ENCODE measurements at regions not wholly inside any gene's neighbourhood (a gene's known extent, or its start where the extent isn't known, plus 50 kb on each side); places are given as distances from the start of the nearest gene placed in this dataset.

- TF ChIP-seq, protein P1, sequence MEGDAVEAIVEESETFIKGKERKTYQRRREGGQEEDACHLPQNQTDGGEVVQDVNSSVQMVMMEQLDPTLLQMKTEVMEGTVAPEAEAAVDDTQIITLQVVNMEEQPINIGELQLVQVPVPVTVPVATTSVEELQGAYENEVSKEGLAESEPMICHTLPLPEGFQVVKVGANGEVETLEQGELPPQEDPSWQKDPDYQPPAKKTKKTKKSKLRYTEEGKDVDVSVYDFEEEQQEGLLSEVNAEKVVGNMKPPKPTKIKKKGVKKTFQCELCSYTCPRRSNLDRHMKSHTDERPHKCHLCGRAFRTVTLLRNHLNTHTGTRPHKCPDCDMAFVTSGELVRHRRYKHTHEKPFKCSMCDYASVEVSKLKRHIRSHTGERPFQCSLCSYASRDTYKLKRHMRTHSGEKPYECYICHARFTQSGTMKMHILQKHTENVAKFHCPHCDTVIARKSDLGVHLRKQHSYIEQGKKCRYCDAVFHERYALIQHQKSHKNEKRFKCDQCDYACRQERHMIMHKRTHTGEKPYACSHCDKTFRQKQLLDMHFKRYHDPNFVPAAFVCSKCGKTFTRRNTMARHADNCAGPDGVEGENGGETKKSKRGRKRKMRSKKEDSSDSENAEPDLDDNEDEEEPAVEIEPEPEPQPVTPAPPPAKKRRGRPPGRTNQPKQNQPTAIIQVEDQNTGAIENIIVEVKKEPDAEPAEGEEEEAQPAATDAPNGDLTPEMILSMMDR (IDR thresholded peaks at IDR 0.05; ENCODE audit: low read length), result no peak
- TF ChIP-seq EZH2 (optimal IDR thresholded peaks at IDR 0.05; ENCODE audit: low read depth, low read length), result no peak
Observed at GRCh38 chrX:66360894-66361293, 196.8 kb downstream of the HEPH start.
